CD4-positive, alpha-beta T cell treated with Interleukin-6 for 4 hours (primary cell): ENCODE measurements at regions not wholly inside any gene's neighbourhood (a gene's known extent, or its start where the extent isn't known, plus 50 kb on each side); places are given as distances from the start of the nearest gene placed in this dataset.
"Not testable (repeated sequence)": the region's sequence is repeated elsewhere in the genome, so short reads cannot be mapped to it uniquely, and the experiment has no call there.

Source experiments
- DNase-seq: peaks from one replicate; pipeline ENCODE4 v3.0.0-alpha.2; 2020; ENCODE audit warnings: mixed read lengths

DNA sequence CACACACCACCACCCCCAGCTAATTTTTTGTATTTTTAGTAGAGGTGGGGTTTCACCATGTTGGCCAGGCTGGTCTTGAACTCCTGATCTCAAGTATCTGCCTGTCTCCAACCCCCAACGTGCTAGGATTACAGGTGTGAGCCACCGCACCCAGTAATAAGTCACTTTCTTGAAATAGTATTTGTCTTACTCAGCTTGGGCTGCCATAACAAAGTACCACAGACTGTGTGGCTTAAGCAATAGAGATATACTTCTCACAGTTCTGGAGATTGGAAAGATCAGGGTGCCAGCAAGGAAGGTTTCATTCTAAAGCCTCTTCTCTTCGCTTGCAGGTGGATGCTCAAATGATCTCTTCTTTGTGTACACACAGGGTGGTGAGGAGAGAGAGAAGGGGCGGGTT lies 99.8 kb downstream of the ARRDC3 start:
- no peak for DNase-seq

GRCh38 chr5:91282210-91282609 lies 100.9 kb downstream of the ARRDC3 start:
- DNase-seq, result no peak

GRCh38 chr5:91281401-91281800 lies 101.7 kb downstream of the ARRDC3 start:
- no peak for DNase-seq

- peak; percentile 93 for DNase-seq
Measured at GRCh38 chr5:91280362-91281269, 102.5 kb downstream of the ARRDC3 start.

GRCh38 chr5:91277840-91278239 lies 105.3 kb downstream of the ARRDC3 start:
- DNase-seq, result no peak

DNA sequence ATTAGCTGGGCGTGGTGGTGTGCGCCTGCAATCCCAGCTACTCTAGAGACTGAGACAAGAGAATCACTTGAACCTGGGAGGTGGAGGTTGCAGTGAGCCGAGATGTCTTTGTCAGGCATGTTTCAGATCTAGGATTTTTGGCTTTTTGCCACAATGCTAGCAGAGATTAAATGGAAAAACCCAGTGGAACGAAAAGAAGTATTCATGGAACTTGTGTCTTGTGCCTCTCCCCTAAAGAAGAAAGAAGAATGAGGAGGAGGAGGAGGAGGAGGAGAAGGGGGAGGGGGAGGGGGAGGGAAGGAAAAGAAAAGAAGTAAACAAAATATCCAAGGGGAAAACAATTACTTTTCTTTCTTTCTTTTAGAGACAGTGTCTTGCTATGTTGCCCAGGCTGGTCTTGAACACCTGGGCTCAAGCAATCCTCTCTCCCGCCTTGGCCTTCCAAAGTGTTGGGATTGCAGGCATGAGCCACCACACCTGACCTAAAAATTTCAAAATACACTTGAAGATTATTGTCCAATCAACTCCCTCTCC lies 106.0 kb downstream of the ARRDC3 start:
- DNase-seq, result no peak

DNA sequence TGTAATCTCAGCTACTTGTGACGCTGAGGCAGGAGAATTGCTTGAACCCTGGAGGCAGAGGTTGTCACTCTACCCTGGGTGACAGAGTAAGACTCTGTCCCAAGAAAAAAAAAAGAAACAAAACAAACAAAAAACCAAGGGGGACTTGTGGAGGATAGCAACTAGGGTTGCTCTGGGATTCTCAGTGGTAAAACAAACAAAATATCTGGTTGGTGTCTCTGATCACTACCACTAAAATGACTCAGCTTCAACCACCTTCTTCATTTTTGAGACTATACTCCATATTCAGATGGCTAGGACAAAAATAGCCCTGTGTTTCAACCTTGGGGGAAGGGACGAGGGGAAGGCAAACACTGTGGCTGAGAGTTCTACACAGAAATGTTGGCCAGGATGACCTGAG lies 110.3 kb downstream of the ARRDC3 start:
- no peak for DNase-seq

- DNase-seq, result no peak
Measured at GRCh38 chr5:91271999-91272398, 111.1 kb downstream of the ARRDC3 start.

DNA sequence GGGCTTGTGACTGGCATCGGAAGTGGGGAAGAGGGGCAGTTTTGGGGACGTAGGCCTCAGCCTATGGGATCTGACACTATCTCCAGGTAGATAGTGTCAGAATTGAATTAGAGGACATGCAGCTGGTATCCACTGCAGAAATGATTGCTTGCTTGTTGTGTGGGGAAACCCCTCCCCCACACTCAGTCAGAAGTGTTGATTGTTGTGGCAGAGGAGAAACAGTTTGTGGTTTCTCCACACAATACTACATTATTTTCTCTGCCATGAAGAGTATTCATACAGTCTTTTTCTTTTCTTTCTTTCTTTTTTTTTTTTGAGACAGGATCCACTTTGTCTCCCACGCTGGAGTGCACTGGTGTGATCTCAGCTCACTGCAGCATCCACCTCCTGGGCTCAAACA lies 113.9 kb downstream of the ARRDC3 start:
- peak; percentile 52 for DNase-seq

DNA sequence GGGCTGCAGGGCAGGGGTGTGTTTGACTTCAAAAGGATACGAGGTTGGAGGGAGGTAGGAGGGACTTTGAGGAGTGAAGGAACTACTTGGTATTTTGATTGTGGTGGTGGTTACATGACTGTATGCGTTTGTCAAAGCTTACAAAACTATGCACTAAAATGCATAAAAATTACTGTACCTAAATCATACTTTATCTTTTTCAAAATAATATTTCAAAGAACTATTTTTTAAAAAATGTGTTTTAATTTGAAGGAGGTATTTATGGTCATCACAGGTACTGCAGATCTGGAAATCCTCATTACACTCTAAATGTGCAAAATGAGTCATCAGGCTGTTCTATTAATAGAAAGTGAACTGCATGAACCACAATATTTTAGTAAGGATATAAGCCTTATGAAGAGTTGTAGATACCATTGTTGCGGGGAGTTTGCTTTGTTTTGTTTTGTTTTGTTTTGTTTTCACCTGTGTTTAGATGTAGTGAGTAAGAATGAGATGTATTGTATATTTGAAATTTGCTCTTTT lies 116.9 kb downstream of the ARRDC3 start:
- DNase-seq, result no peak

DNA sequence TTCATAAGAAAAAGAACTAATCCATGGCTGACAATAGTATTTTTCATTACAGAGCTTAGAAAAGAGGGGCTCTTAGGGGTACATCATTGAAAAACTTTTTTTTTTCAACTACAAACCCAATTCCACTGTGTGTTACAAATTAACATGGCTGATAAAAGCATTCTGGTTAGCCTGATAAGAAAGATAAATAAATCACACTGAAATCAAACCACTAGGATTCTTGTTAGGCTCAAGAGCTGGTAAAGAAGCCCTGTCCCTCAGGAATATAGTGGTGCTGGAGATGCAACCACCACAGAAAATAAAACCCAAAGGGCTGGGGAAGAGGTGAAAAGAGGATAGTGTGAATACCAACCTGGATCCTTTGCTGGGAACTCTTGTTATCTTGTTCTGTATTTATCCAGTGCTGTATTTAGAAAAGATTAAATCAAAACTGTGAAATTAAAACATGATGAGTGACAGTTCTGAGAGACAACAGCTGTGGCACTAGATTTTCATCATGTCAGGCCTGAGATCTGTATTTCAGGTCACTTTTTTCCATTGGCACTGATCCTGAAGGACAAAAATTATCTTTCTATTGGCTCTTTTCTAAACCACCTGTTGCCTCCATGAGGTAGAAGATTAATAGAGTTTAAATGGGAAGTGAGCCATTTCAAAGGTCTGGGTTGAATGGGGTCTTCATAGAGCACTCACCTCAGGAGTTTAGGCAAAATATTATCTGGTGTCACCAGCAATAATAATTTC lies 118.6 kb downstream of the ARRDC3 start:
- DNase-seq, result no peak

DNA sequence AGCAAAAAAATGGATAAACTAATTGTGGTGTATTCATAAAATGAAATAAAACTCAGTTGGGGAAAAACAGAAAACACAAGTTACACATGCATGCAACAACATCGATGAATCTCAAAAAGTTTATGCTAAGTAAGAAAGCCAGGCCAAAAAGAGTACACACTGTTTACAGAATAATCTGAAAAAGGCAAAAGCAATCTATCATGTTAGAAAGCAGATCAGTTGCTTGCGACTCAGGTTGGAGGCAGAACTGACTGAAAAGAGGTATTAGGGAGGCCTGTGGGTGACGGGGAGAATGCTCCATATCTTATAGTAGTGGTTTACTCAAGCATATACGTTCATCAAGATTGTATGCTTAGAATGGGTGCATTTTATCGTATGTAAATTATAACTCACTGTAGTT lies 119.2 kb downstream of the ARRDC3 start:
- DNase-seq, result no peak

- DNase-seq, result no peak
Measured at GRCh38 chr5:91257301-91257700, 125.8 kb downstream of the ARRDC3 start.

DNA sequence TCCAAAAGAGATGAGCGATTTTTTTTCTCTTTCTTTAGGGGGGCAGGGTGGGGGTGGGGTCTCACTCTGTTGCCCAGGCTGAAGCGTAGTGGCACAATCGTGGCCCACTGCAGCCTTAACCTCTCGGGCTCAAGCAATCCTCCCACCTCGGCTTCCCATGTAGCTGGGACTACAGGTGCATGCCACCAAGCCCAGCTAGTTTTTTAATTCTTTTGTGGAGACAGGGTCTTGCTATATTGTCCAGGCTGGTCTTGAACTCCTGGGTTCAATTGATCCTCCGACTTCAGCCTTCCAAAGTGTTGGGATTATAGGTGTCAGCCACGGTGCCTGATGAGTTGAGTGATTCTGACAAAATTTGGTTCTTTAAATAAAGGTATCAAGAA lies 127.0 kb downstream of the ARRDC3 start:
- DNase-seq, result no peak

DNA sequence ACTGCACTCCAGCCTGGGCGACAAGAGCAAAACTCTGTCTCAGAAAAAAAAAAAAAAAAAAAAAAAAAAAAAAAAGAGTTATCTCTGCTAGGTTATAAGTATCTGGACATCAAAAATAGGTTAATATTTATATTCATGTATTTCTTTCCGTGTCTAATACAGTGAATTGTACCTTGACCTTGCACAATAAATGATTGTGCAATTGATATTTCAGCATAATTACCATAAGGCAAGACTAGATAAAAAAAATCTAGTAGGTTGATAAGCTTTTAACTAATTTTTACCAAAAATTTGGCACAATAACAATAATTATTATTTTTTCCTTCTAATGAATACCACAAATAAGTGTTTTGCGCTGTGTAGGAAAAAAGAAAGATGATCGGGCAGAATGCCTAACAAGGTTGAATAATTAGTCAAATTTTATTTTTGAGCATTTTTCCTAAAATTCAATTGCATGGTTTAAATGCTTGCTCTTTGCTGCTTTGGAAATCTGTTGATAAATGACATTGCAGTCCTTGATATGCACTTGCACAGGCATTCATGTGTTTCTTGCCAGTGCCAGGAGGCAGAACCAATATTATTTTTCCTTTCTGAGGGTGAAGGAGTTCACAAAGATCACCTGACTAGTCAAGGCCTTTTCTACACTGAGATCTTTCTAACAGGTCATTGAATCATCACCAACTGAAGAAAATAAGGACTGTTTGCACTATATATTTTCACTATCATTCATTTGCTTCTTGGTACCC lies 127.5 kb downstream of the ARRDC3 start:
- no peak for DNase-seq

DNA sequence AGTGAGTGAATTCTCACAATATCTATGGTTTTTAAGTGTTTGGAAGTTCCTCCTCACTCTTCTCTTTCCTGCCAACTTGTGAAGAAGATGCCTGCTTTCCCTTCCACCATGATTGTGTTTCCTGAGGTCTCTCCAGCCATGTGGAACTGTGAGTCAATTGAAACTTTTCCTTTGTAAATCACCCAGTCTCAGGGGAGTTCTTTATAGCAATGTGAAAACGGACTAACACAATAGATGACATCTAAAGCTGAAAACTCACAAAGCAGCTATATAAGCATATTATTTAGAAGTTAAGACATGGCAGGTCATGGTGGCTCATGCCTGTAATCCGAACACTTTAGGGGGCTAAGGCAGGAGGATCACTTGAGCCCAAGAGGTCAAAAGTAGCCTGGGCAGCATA lies 130.2 kb downstream of the ARRDC3 start:
- no peak for DNase-seq

DNA sequence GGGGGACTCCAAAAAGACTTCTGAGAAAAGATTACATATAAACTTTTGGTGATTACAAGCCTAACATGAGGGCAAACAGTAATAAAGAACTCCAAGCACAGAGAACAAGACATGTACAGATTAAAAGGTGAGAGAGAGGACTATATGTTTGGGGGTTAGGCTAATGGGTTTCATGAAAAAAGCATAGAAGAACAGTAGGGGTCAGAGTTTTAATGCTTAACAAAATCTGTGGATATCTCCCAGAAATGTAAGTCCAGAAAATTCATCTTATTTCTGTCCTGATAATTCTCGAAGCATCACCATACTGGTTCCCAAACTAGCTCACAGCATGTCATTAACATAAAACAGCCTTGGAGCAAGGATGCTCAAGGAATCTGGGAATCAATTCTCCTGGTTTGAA lies 137.2 kb downstream of the ARRDC3 start:
- DNase-seq, result no peak

- no peak for DNase-seq
Measured at GRCh38 chr5:91245074-91245452, 138.1 kb downstream of the ARRDC3 start.

DNA sequence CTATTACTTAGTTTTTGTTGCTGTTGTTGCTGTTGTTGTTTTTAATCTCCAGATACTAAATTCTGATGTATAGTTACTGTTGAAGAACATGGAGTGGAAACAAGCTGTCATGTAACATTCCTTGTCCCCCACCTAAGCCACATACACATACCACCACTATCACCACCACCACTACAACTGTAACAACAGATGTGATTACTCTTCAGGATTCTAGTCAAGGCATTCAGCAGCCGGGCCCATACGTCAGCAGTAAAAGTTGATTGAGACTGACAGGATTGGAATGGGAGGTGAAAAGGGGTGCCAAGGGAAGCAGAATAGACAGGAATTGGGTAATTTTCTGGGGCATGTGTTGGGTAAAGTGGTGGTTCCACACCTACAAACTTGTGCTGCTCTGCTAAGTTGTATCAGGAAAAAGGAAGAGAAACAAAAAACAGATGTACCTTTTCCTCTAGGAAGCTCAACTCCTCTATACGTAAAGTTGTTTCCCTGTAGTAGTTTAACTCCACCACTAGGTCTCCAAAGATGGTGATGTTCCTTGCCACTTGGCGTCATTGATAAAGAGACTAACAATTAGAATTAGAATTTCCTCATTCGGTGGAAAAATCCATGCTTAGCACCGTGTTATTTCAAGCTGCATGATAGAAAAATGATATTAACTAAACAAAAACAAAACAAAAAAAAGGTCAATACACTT lies 138.6 kb downstream of the ARRDC3 start:
- no peak for DNase-seq

DNA sequence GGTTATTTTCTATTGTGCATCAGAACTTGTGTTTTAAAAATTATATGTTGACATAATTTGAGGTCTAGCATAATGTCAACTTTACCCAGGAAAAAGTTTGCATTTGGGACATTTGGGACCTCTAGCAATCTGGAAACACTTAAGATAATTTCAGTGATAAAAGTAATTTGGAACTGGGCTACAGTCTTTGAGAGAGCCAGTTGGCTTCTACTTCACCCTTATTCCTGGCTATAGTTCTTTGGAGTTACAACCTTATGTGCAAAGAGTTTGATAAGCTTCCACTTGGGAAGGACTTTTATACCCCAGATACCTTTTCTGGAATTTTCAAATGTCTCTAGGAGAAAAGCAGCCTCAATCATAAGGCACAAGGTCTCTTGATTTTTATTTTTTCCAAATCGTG lies 139.3 kb downstream of the ARRDC3 start:
- DNase-seq, result no peak

DNA sequence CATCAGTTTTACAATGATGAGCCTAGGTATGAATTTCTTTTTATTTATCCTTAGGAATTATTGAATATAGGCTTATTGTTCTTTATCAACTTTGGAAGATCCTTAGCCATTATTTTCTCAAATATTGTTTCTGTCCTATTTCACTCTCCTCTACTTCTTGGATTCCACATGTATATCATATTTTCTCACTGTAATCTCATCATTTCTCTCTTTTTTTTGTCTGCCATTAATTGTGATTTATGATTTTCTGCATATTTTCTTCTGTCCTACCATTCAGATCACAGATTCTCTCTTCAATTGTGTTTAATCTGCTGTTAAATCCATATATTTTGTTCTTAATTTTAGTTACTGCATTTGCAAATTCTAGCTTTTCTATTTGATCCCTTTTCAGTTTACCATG lies 139.8 kb downstream of the ARRDC3 start:
- DNase-seq, result no peak

DNA sequence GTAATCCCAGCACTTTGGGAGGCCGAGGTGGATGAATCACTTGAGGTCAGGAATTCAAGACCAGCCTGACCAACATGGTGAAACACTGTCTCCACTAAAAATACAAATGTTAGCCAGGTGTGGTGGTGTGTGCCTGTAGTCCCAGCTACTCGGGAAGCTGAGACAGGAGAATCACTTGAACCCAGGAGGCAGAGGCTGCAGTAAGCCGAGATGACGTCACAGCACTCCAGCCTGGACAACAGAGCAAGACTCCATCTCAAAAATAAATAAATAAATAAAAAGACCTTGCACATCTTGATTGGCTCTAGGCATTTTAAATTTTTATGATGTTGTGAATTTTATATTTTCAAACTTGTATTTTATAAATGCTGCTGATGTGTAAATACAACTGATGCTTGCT lies 141.7 kb downstream of the ARRDC3 start:
- not testable (repeated sequence) for DNase-seq
